Colon (tissue), 2 donors: ENCODE measurements at regions not wholly inside any gene's neighbourhood (a gene's known extent, or its start where the extent isn't known, plus 50 kb on each side); places are given as distances from the start of the nearest gene placed in this dataset.
"Not testable (repeated sequence)": the region's sequence is repeated elsewhere in the genome, so short reads cannot be mapped to it uniquely, and the experiment has no call there.

Source experiments
- FAIRE-seq: peaks from 2 replicates; lab custom pipeline; 2012; peaks lifted over from hg19 to GRCh38; lab: Jason Lieb, UNC
- donor health status: control.
- donor health status: control.

- not testable (repeated sequence) for FAIRE-seq
Observed at GRCh38 chr1:224028802-224029201, 85.1 kb upstream of the FBXO28 start.

- not testable (repeated sequence) for FAIRE-seq
Observed at GRCh38 chr1:224023122-224023521, 90.8 kb upstream of the FBXO28 start.

GRCh38 chr1:224022249-224022970 lies 91.5 kb upstream of the FBXO28 start:
- not testable (repeated sequence) for FAIRE-seq

GRCh38 chr1:224019866-224020265 lies 94.0 kb upstream of the FBXO28 start:
- FAIRE-seq: not testable (repeated sequence)

- FAIRE-seq: not testable (repeated sequence)
Observed at GRCh38 chr1:224015782-224016181, 98.1 kb upstream of the FBXO28 start.

GRCh38 chr1:224014330-224014649 lies 99.6 kb upstream of the FBXO28 start:
- FAIRE-seq: no peak

- not testable (repeated sequence) for FAIRE-seq
Observed at GRCh38 chr1:224013626-224014329, 100.1 kb upstream of the FBXO28 start.

- FAIRE-seq: not testable (repeated sequence)
Observed at GRCh38 chr1:224012807-224013434, 101.0 kb upstream of the FBXO28 start.

- FAIRE-seq: not testable (repeated sequence)
Observed at GRCh38 chr1:224012162-224012561, 101.7 kb upstream of the FBXO28 start.

- not testable (repeated sequence) for FAIRE-seq
Observed at GRCh38 chr1:224011751-224012150, 102.2 kb upstream of the FBXO28 start.

GRCh38 chr1:224011153-224011552 lies 102.8 kb upstream of the FBXO28 start:
- not testable (repeated sequence) for FAIRE-seq

GRCh38 chr1:224005973-224006372 lies 107.9 kb upstream of the FBXO28 start:
- FAIRE-seq: not testable (repeated sequence)

- FAIRE-seq: not testable (repeated sequence)
Observed at GRCh38 chr1:224004552-224005315, 109.2 kb upstream of the FBXO28 start.

- FAIRE-seq: peak; percentile 47
Observed at GRCh38 chr1:224003896-224004295, 110.0 kb upstream of the FBXO28 start.

GRCh38 chr1:224001757-224002156 lies 112.2 kb upstream of the FBXO28 start:
- FAIRE-seq: not testable (repeated sequence)

- FAIRE-seq: not testable (repeated sequence)
Observed at GRCh38 chr1:223999761-224000160, 114.2 kb upstream of the FBXO28 start.

GRCh38 chr1:223998676-223999455 lies 115.0 kb upstream of the FBXO28 start:
- FAIRE-seq: not testable (repeated sequence)

GRCh38 chr1:223996376-223996775 lies 117.5 kb upstream of the FBXO28 start:
- FAIRE-seq: not testable (repeated sequence)

- FAIRE-seq: not testable (repeated sequence)
Observed at GRCh38 chr1:223992456-223993246, 121.3 kb upstream of the FBXO28 start.

GRCh38 chr1:223991297-223991857 lies 122.5 kb upstream of the FBXO28 start:
- not testable (repeated sequence) for FAIRE-seq
